Fibroblast of pulmonary artery (primary cell): ENCODE measurements at regions not wholly inside any gene's neighbourhood (a gene's known extent, or its start where the extent isn't known, plus 50 kb on each side); places are given as distances from the start of the nearest gene placed in this dataset.

Source experiments
- DNase-seq: peaks from one replicate; pipeline ENCODE4 v3.0.0-alpha.2; 2010; ENCODE audit warnings: low read depth
- H3K4me3 ChIP-seq: replicated peaks from 2 replicates; pipeline ENCODE4 v1.5.1; 2011; ENCODE audit warnings: low read depth, mild to moderate bottlenecking, control low read depth, low read length, moderate library complexity
- TF ChIP-seq, protein P1 (sequence below): IDR thresholded peaks from 2 replicates; pipeline ENCODE4 v1.5.1; 2011; ENCODE audit warnings: mild to moderate bottlenecking, control low read depth, low read length, inconsistent platforms; ENCODE audit errors: missing control alignments

- TF ChIP-seq, protein P1, sequence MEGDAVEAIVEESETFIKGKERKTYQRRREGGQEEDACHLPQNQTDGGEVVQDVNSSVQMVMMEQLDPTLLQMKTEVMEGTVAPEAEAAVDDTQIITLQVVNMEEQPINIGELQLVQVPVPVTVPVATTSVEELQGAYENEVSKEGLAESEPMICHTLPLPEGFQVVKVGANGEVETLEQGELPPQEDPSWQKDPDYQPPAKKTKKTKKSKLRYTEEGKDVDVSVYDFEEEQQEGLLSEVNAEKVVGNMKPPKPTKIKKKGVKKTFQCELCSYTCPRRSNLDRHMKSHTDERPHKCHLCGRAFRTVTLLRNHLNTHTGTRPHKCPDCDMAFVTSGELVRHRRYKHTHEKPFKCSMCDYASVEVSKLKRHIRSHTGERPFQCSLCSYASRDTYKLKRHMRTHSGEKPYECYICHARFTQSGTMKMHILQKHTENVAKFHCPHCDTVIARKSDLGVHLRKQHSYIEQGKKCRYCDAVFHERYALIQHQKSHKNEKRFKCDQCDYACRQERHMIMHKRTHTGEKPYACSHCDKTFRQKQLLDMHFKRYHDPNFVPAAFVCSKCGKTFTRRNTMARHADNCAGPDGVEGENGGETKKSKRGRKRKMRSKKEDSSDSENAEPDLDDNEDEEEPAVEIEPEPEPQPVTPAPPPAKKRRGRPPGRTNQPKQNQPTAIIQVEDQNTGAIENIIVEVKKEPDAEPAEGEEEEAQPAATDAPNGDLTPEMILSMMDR, result no peak
- H3K4me3 ChIP-seq, result no peak overlapping the region
- no peak for DNase-seq
Measured at GRCh38 chr14:97408503-97408902, 611.3 kb downstream of the VRK1 start.

DNA sequence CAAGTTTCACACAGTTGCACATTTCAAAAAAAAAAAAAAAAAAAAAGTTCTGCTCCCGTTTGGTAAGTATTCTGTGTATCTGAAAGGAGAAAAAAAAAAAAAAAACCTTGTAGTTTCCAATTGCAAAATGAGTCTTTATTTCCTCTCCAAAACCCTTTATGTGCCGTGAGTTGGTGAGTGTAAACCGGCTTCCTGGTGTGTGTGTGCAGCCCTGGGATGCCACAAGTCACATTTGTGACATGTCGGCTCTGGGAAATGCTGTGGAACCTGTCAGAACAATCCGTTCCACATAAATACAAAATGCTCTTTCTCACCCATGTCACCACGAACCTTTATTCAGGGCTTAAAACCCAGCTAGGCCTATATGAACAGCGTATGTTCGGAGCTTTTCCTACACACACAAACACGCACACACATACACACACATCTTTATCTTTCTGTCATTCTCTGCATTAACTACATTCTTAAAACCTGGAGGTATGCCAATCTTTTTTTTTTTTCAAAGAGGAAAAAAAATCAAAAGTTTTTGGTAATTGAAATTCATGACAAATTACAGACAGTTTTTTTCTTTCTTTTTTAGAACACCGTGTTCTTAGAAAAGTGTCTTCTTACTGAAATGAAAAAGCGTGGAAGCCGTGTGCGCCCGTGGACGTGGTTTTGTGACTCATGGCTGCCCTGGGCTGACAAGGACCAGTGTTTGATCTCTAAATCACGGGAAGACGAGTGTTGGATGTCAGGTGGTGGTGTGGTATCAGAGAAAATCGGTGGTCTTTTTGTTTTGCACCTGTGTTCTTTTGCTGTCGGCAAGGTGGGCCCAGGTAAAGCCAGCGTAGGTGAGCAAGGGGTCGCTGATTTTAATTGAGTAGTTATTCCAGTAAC, 612.0 kb downstream of the VRK1 start:
- TF ChIP-seq, protein P1, result no peak
- no peak for DNase-seq

GRCh38 chr14:97410667-97411620, 613.8 kb downstream of the VRK1 start:
- TF ChIP-seq, protein P1, result no peak
- no peak for DNase-seq
- no peak overlapping the region for H3K4me3 ChIP-seq

More for the DNA sequence above, 612.0 kb downstream of the VRK1 start:
- no peak overlapping the region for H3K4me3 ChIP-seq

GRCh38 chr14:97411938-97412612, 614.9 kb downstream of the VRK1 start:
- no peak for DNase-seq
- no peak overlapping the region for H3K4me3 ChIP-seq
- TF ChIP-seq, protein P1, result no peak

- DNase-seq, result no peak
- no peak overlapping the region for H3K4me3 ChIP-seq
- TF ChIP-seq, protein P1, result no peak
Measured at GRCh38 chr14:97413022-97413539, 615.9 kb downstream of the VRK1 start.

- TF ChIP-seq, protein P1, result no peak
- no peak overlapping the region for H3K4me3 ChIP-seq
- no peak for DNase-seq
Measured at GRCh38 chr14:97413966-97414717, 617.0 kb downstream of the VRK1 start.
